ENCODE measurements at regions not wholly inside any gene's neighbourhood (a gene's known extent, or its start where the extent isn't known, plus 50 kb on each side); places are given as distances from the start of the nearest gene placed in this dataset.

DNA sequence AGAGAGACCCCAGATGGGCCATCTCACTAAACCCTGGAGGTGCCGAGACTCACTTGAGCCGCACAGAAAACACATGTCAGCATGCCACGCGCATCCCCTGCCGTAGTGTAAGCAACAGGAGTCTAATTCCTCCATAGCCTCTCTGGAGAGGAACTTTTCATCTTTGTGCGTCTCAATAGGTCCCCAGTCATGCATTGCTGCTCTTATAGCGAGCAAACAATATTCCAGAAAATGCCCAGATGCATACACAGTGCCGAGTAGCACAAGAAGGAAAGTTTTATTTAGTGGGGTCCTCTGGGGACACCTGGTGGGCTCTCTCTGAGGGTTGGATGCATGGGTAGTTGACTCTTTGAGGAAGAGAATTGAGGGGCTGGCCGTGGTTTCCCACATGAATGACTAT is 97.9 kb upstream of the DAP start:
- no peak for TF ChIP-seq POLR2AphosphoS5 (IDR thresholded peaks at IDR 0.05; ENCODE audit: insufficient read depth in 1 of 2, low read depth in 1 of 2)
- no peak for TF ChIP-seq POLR2A (IDR thresholded peaks at IDR 0.05)
- TF ChIP-seq, protein P1, sequence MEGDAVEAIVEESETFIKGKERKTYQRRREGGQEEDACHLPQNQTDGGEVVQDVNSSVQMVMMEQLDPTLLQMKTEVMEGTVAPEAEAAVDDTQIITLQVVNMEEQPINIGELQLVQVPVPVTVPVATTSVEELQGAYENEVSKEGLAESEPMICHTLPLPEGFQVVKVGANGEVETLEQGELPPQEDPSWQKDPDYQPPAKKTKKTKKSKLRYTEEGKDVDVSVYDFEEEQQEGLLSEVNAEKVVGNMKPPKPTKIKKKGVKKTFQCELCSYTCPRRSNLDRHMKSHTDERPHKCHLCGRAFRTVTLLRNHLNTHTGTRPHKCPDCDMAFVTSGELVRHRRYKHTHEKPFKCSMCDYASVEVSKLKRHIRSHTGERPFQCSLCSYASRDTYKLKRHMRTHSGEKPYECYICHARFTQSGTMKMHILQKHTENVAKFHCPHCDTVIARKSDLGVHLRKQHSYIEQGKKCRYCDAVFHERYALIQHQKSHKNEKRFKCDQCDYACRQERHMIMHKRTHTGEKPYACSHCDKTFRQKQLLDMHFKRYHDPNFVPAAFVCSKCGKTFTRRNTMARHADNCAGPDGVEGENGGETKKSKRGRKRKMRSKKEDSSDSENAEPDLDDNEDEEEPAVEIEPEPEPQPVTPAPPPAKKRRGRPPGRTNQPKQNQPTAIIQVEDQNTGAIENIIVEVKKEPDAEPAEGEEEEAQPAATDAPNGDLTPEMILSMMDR (IDR thresholded peaks at IDR 0.05), result no peak
